ENCODE measurements at regions not wholly inside any gene's neighbourhood (a gene's known extent, or its start where the extent isn't known, plus 50 kb on each side); places are given as distances from the start of the nearest gene placed in this dataset.
"Not testable (repeated sequence)": the region's sequence is repeated elsewhere in the genome, so short reads cannot be mapped to it uniquely, and the experiment has no call there.

DNA sequence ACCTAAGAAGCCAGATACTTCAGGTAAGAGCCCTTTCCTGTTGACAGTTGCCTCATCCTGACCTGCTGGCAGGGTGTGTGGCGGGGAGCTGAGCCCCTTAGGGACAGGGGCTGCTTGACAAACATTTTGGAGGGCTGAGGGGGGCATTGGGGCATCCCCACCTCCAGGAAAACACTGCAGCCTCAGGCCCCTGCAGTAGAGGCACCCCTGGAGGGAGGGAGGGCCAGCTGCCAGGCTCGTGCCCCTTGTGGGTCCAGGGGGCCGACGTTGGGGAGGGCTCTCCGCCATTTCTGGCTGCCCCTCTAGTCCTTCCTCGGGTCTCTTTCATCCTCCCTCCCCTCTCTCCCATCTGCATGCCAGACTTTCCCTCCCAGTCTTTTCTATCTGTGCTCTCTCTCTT lies 177.3 kb downstream of the RPS24 start:
- no peak for DNase-seq (ENCODE audit: low read depth)

DNA sequence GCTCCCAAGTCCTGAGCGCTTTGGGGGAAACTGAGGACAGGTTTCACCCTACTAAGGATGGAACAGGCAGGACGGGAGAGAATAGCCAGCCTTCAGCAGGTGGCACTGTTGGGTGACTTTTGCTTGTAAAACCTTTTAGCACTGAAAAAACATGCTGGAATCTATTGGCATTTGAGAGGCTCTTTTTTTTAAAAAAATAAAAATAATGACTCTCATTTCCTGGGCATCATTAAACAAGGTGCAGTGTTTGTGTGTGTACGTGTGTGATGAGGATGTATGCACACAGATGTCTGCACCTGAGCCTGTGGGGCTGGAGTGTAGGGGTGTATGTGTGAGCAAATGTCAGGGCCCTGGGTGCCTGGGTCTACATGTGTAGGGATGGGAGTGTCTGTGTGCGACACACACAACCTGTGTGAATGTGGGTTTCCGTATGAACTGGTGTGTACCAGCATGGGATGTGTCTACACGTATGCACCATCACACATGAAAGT lies 177.9 kb downstream of the RPS24 start:
- peak; percentile 59 for DNase-seq (ENCODE audit: low read depth)

DNA sequence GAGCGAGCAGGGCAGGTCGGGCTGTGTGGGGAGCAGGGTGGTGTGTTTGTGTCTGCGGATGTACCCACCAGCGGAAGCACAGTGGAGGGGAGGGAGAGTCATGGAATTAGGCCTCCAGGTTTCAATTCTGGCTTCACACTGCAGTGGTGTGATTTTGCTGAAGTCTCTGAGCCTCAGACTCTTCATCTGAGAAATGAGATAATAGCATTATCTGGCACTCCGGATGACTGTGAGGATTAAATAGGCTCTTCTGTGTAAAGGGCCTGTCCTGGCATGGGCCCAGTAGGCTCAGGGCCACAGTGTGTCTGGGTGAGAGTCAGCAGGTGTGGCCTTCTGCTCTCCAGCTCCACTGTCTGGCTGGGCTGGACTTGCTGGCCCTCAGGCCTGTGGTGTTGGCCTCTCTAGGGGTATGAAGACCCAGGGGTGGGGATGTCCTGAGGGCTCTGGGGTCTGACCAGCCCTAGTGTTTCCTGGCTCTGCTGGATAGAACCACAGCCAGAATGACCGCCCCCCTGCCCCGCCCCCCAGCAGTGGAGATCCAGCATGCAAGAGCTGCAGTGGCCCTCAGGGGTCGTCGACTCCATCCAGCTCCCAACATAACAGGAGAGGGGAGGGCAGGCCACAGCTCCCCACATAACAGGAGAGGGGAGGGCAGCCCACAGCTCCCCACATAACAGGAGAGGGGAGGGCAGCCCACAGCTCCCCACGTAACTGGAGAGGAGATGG lies 178.6 kb downstream of the RPS24 start:
- peak; percentile 51 for DNase-seq (ENCODE audit: low read depth)

DNA sequence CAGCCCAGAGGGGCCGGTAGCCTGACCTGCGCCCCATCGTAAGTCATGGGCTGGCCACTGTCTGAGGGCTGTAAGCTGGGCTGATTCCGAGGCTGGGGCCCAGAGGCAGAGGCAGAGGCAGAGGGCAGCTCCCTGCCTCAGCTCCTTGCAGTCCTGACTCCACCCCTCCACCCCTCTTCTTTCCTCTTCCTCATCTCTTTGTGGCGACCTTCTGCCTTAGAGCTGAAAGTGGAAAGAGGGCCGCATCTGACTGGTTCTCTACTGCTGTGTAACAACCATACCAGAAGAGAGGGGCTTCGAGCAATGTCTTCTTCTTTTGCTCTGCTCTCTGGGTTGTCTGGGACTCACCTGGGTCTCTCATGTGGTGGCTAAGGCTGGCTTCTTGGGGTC lies 179.1 kb downstream of the RPS24 start:
- no peak for DNase-seq (ENCODE audit: low read depth)

DNA sequence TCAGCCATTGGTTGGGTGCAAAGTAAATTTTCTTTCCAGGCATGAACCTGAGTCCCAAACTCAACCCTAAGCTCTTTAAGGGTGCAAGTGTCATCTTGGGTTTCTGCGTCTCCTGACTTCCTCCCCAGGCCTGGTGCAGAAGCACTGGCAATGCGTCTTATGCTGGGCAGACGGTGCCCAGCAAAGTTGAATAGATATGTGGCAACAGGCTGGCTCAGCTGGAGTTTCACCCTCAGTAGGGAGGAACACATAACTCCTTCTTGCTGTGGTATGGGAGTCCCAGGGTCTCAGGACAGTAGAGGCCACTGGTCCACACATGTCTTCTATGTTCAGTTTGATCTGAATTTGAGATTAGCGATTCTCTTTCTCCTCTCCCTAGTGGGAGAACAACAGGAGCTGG lies 181.3 kb downstream of the RPS24 start:
- DNase-seq (ENCODE audit: low read depth) = no peak

DNA sequence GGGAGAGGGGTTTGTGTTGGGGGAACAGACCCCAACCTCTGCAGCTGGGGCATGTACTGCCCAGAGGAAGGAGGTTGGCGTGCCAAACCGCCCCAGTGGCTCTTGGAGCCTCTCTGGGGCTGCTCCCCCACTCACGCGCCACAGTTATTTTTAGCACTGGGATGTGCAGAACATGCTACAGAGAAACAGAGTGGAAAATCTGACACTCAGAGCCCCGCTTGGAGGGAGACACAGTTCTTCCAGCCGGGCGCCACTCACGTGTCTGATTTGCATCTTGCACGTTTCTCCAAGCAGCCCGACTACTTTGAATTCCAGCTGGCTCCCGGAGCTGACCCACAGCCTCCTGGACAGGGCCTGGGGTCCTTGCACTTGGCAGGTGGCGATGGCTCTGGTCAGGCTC lies 182.0 kb downstream of the RPS24 start:
- DNase-seq (ENCODE audit: low read depth) = no peak

DNA sequence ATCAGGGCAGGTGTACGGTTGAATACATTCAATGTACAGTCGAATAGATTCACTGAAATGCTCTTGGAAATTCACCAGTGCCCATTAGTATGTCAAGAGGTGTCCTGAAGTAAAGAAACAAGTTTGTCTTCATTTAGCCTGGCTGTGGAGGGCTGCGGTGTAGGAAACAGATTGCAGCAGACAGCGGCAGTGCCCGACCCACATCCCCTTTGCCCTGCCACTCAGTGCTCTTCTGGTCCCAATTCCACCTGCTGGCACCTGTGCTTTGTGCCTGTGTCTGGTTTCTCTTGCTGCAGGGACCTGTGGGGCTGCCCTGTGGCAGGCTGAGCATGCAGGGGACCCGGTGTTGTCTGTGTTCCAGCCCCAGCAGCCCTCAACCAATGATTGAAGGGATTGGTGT lies 183.7 kb downstream of the RPS24 start:
- DNase-seq (ENCODE audit: low read depth) = no peak

DNA sequence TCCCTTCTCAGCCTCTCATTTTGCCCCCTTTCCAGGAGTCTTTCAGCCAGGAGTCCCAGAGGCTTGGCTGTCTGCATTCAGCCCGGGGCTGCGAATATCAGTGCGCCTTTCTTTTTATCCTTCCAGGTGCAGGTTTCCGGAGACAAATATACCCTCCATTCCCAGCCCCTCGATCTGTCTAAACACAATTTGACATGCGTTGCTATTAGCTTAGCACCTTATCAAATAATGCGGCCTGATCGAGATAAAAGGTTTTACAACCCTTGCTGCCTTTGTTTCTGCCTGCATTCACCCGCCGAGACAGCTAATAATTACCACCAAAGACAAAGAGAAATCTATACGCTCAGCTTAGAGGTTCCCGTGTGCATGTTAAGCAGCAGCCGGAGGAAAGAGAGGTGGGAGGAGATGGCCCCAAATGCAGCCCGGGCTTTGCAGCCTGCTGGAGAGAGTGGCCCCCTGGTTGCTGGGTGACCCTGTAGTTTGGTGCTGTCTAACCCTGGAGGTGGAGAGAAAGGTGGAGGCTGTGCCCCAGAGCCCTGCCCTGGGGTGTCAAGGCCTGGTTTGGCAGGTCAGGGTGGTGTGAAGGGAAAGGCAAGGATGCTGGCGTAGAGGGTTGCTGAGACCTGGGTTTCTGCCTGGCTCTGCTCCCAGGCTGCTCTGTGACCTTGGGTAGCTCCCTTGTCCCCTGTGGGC lies 185.3 kb downstream of the RPS24 start:
- no peak for DNase-seq (ENCODE audit: low read depth)

DNA sequence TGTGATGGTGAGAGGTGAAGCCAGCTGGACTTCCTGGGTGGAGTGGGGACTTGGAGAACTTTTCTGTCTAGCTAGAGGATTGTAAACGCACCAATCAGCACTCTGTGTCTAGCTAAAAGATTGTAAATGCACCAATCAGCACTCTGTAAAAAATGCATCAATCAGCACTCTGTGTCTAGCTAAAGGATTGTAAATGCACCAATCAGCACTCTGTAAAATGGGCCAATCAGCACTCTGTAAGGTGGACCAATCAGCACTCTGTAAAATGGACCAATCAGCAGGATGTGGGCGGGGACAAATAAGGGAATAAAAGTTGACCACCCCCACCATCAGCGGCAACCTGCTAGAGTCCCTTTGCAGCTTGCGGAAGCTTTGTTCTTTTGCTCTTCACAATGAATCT lies 185.9 kb downstream of the RPS24 start:
- DNase-seq (ENCODE audit: low read depth) = not testable (repeated sequence)

DNA sequence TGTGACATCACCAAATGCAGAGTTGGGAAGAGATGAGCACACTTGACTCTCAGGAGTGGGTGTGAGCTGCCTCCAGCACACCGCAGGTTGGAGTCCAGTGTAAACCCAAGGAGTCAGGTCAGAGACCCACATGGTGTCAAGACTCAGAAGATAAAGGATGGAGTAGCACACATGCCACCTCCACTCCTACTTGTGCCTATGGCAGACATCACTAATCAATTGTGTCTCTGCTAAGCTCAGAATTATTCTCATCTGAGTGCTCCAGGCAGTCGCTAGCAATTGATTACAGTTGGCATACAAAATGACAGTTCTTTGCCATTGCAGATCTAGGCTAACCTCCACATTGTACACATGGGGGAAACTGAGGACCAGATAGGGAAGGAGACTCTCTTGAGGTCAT lies 187.1 kb downstream of the RPS24 start:
- DNase-seq (ENCODE audit: low read depth) = no peak

DNA sequence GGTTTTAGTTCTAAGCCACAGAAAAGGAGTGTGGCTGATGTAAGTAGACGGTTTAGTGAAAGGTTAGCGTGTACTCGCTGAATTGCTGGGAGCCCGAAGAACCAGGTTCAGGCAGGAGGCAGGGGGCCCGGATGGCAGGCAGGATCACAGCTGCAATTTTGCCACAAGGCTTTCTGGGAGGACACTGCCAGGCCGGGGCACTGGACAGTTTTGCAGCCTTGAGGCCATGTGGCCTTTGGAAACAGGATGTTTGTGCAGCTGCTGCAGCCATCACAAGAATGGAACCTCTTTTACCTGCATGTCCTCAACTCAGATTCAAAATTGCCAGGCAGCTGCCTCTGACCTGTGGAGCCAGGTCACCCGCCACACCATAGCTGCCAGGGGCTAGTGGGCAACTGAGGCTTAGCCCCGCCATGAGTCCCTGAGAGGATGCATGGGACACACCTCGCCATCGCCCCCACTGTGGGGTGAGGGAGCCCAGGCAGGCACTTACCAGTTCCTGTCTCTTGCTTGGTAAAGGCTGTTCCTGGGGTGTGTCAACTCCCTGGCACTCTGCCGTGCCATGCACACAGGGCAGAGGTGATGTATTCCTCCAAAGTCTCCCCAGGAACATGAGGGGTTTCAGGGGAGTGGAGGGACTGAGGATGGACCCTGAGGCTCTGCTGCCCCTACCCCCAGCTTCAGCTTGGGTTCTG lies 188.6 kb downstream of the RPS24 start:
- DNase-seq (ENCODE audit: low read depth) = no peak

DNA sequence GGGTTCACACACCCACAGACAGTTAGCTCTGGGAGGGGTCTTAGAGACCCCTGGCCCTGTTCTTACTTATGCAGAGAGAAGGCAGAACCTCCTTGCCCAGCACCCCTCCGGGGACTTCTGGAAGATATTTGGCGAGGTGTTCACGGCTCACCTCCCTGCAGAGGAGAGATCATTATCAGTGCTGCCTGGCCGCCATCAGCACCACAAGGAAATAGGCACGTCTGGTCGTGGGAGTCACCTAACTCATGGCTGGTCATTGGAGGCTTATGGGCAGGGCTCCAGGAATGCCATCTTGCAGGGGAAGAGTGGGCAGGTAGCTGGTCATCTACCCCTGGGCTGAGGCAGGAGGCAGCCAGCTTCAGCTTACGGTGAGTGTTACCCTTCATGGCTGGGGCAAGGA lies 189.4 kb downstream of the RPS24 start:
- no peak for DNase-seq (ENCODE audit: low read depth)

DNA sequence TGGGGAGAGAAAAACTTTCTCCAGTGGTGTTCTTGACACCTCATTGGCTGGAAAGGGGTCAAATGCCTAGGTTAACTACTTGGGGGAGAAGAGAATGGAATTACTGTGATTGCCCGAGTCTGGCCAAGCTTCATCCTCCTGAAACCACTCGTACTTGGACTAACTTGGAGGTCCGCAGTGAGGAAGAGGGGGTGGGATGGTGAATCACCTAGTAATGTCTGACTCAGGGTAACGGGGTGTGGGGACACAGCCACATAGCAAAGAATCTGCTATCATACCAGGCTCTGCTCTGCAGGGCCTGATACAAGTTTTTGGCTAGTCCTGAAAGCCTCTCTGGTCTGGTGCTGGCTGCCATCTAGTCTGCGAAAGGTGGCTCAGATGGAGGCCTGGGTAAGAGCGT lies 190.9 kb downstream of the RPS24 start:
- DNase-seq (ENCODE audit: low read depth) = peak; percentile 64

DNA sequence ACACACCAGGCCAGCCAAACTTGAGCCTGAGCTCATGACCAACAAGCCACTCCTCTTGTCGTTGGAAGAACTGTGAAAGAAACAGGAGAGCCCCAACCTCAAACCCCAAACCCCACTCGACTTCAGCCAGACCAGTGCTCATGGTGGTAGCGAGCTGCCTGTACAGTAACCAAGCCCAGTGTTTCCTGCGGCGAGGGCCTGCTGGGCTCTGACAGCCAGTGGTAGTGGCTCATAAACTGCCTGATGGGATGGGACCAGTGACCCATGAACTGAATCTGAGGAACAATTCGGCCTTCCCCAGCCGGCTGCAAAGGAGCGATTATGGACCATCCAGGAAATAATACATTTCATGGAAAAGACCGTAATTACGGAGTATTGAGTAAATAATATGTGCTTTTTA lies 191.9 kb downstream of the RPS24 start:
- DNase-seq (ENCODE audit: low read depth) = no peak

DNA sequence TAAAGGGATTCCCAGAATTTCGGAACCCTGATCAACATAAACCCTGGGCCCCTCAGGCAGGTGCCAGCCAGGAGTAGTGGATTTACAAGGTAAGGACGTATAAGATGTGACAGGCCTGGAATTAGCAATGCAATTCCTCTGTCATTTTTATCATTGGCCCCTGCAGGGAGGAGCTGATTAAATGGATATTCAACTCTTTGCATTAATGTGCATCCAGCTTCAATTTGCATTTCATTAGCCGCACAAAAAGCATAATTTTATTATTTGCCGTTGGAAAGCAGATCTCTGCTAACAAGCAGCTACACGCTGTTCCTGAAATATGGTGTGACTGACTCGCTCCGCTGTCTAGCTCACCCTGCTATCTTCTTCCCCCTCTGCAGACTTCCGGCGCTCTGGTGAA lies 195.8 kb downstream of the RPS24 start:
- DNase-seq (ENCODE audit: low read depth) = no peak

DNA sequence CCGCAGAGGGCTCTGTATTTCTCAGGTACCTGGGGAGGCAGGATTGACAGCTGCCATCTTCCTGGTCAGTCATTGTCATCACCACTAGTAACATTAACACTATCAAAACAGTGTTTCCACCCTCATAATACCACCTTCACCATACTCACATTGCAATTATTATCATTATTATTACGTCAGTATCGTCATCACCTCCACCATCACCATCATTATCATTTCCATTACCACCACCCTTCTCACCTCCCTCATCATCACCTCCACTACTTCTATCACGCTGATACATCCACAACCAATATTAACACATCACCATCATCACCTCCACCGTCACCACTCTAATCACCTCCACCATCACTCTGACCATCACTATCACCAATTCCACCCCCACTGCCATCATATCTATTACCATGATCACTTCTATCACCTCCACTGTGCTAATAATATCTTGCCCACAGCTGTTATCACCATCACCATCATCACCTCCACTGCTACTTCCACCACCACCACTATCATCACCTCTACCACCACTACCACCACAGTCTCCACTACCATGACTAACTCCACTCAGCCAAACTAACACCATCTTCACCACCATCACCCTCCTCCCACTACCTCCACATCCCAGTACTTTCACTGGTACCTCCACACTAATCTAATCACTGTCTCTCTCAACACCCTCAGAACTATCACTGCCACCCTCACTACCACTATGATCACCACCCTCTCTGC lies 196.4 kb downstream of the RPS24 start:
- no peak for DNase-seq (ENCODE audit: low read depth)

DNA sequence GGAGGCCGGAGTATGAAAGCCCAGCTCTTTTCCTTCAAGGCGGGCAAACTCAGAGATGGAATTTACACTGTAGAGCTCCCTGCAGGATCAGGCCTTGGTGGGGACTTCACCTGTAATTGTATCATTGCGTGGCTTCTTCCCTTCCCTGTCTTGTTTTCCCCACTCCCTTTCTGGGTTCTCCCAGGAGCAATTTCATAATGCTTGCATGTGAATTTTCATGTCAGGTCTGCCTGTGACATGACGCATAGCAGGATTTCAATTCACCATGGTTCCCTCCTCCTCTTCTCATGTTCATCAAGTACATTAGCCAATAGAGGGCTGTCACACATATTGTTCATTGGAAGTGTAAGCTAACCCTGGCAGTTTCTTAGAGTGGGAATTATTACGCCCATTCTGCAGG lies 197.7 kb downstream of the RPS24 start:
- no peak for DNase-seq (ENCODE audit: low read depth)

DNA sequence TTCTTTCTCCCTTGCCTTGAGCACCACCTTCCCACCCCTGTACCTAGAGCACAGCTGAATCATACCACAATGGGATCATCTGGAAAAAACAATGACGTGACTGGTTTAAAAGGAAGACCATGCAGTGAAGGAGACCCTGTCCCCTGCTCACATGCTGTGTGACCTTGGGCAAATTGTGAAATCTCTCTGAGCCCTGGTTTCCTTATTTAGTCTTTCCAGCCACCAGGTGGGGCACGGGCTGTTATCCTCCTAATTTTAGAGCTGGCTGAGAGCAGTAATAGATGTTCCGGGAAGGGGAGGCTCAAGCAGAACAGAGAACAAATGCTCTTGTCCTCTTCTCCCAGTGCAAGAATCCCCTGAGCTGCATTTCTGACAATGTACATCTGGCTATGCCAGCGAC lies 198.3 kb downstream of the RPS24 start:
- no peak for DNase-seq (ENCODE audit: low read depth)

DNA sequence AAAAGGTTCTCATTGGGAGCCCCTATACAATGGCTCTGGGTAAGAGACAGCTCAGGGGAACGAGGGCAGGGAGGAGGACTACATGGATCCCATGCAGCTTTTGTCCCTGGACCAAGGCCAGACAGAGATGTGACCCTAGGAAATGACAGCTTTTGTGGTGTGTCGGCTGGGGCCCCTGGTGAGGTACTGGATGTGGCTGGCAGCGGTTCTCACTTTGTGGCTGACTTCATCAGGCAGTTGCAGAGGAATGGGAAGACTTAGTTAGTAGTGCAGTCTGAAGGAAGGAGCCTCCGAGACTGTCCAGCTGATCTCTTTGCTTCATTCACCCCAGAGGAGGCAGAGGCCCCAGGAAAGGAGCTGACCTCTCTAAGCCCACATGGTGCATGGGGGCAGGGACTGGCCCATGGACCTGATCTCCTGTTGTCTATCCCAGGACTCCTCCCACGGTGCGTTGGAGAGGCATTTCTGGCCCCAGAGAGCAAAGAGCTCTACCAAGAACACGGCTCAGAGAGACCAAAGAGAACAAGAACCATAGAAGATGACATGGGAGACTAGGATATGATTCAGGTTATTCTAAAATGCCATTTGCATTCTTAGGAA lies 202.9 kb downstream of the RPS24 start:
- no peak for DNase-seq (ENCODE audit: low read depth)

DNA sequence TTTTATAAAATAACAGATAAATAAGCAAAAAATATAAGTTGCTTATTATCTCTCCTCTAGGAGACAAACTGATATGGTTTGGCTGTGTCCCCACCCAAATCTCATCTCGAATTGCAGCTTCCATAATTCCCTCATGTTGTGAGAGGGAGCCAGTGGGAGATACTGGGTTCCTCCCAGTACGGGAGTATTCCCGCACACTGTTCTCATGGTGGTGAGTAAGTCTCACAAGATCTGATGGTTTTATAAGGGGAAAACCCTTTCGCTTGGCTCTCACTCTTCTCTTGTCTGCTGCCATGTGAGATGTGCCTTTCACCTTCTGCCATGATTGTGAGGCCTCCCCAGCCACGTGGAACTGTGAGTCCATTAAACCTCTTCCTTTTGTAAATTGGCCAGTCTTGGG lies 204.3 kb downstream of the RPS24 start:
- DNase-seq (ENCODE audit: low read depth) = peak; percentile 52

DNA sequence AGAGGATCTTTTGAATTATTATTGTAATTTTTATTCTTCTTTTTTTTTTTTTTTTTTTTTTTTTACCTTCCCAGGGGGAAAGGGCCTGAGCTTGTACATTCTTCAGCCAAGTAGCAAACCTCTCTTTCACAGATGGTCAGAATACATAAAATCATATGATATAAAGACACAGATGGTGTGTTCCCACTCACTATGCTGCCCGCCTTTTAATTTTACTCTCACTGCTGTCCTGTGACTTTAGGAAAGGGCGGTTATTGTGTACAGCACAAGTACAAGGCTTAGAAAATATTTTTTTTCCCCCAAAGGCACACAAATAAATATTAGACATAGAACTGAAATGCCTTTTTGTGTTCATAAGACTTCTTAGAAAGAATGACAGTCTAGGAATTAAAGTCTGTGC lies 213.6 kb downstream of the RPS24 start:
- DNase-seq (ENCODE audit: low read depth) = no peak

DNA sequence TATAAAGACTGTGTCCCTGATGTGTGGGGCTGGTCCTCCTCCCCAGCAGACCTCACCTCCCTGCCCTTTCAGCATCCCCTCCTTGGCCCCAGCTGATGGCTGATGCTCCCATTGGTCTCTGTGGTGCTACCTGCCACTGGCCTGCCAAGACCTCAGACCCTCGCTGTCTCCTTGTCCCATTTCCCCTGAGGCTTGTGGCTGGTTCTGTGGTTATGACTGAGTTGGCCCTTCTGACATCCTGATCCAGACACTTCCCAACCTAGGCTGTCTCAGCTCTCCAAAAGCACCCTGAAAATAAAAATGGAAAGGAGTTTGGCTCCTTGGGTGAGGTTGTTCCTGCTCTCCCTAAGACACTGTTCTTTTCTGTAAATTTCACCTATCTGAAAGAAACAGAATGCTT lies 214.2 kb downstream of the RPS24 start:
- no peak for DNase-seq (ENCODE audit: low read depth)
